GM12873 (cell line): ENCODE measurements at regions not wholly inside any gene's neighbourhood (a gene's known extent, or its start where the extent isn't known, plus 50 kb on each side); places are given as distances from the start of the nearest gene placed in this dataset.

Source experiments
- TF ChIP-seq, protein P1 (sequence below): IDR thresholded peaks from 2 replicates; pipeline ENCODE4 v1.5.1; 2012; ENCODE audit warnings: low read depth, mild to moderate bottlenecking, moderate library complexity, low read length, control low read depth; ENCODE audit not compliant: insufficient read depth; ENCODE audit errors: missing control alignments

- TF ChIP-seq, protein P1, sequence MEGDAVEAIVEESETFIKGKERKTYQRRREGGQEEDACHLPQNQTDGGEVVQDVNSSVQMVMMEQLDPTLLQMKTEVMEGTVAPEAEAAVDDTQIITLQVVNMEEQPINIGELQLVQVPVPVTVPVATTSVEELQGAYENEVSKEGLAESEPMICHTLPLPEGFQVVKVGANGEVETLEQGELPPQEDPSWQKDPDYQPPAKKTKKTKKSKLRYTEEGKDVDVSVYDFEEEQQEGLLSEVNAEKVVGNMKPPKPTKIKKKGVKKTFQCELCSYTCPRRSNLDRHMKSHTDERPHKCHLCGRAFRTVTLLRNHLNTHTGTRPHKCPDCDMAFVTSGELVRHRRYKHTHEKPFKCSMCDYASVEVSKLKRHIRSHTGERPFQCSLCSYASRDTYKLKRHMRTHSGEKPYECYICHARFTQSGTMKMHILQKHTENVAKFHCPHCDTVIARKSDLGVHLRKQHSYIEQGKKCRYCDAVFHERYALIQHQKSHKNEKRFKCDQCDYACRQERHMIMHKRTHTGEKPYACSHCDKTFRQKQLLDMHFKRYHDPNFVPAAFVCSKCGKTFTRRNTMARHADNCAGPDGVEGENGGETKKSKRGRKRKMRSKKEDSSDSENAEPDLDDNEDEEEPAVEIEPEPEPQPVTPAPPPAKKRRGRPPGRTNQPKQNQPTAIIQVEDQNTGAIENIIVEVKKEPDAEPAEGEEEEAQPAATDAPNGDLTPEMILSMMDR, result no peak
These were observed 247.1 kb downstream of the GXYLT1 start for GRCh38 chr12:41897593-41897992.

DNA sequence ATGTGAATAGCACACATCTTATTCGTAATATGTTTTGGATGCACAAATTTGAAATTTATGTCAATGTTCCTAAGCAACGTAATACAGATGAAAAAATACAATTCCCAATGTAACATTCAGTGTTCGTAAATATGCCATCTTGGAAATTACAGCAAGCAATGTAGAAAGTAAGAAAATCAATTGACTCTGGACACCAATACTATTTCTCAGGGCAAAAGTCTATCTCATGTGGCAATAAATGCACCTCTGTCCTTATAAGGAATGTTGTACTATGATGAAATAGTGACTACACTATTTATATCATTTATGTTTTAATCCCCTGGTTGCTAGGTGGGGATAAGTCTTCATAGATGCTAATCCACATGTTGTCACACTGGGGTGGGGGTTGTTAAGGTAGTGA, 251.2 kb downstream of the GXYLT1 start:
- TF ChIP-seq, protein P1, result no peak

DNA sequence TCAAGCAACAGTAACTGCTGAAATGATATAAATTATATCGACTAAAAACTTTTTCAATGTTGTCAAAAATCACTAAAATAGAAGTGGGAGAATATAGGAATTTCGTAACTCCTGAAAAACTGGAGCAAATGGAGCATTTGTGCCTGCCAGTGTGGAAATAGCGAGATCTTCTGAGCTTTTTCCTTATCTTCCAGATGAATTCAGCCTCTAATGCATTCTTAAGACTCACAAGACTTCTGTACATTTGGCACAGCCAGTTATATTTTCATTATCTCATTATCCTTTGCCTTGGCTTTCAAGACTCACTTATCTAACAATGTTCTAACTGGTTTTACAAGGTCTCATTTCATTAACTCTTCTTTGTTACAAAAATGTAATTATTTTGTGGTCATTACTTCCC, 252.4 kb downstream of the GXYLT1 start:
- TF ChIP-seq, protein P1, result no peak

DNA sequence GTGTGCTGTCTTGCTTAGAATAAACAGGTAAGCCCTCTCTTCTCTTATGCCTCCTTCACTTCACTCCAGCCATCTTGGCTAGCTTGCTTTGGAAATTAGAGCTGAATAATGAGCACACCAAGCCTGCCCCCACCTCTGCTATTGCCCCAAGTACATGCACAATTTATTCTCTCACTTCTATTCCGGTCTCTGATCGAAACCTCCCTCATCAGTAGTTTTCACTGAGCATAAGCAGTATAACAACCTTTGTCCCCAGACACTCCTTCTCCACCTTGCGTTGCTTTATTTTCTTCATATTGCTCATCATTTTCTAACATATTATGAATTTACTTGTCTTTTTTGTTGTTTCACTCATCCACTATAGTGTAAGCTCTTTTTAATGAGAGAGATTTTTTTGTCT, 253.4 kb downstream of the GXYLT1 start:
- TF ChIP-seq, protein P1, result no peak

DNA sequence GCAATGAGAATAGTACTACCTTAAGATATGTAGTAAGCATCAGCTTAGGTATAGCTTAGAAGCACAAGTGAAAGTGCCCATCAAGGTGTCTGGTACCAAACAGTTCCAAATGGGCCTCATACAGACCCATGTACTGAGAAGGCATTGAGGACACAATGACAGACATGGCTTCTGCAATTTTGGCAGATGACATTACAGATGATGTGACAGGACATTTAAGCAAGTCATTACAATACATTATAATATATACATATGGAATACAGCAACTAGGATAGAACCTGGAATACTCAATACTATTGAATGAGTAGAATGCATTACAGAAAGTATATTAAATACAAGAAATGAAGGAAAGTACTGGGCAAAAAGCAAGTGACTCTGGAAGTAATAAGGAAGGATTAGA, 256.4 kb downstream of the GXYLT1 start:
- TF ChIP-seq, protein P1, result no peak

DNA sequence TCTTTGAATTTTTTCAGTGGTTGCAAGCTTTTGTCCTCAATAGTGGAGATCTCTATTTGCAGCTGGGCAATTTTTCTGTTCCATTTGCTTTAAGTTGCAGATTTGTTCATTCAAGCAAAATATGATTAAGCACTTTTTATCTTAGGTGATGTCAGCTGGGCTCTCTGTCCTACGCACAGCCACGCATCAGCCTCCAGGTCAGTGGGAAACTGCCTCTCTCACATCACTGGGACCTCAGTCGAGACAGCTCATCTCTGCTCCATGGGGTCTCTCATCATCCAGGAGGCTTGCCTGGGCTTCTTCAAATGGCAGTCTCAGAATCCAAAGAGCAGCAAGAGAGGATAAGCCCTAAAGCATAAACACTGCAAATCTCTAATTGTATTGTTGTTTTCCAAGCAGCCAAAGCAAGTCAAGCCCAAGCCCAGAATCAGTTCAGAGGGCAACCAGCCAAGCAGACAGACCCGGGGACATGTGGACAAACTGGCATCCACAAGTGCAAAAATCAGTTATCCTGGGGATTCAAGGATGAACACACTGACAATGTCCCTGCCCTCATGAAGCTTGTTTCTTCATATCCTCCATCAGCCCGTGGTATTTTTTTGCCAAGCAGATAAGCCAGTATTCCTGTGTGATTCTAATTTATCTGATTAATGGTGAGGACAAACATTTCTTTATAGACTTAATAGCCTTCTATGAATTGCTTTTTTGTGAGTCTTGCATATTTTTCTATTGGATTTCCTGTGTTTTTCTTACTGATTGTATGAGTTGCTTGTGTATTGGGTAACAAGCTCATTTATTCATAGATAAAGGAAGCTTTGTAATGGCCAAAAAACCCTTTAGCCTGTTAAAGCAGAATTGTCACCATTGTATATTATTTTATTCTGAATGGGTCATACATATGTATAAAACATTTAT, 262.5 kb downstream of the GXYLT1 start:
- TF ChIP-seq, protein P1, result no peak

GRCh38 chr12:41869432-41869831, 275.2 kb downstream of the GXYLT1 start:
- TF ChIP-seq, protein P1, result no peak
